Heart right ventricle (tissue), 16 donors: ENCODE measurements at regions not wholly inside any gene's neighbourhood (a gene's known extent, or its start where the extent isn't known, plus 50 kb on each side); places are given as distances from the start of the nearest gene placed in this dataset.
"Not testable (repeated sequence)": the region's sequence is repeated elsewhere in the genome, so short reads cannot be mapped to it uniquely, and the experiment has no call there.

ENCODE experiments used
- ATAC-seq, 8 donors: fragments of 200-7000 bp; cut with Tn5 transposase; one replicate each; pipeline ENCODE4 v1.9.1; 2020; ENCODE audit warnings: mild to moderate bottlenecking in 8 of 8, moderate library complexity in 8 of 8, moderate number of reproducible peaks in 1 of 8
- DNase-seq, 2 donors: peaks; one replicate each; pipeline ENCODE4 v3.0.0-alpha.2; 2020
- H3K27ac ChIP-seq, 10 donors: fragments of 200-600 bp; sonication (generic) in 2 of 10; one replicate each; pipeline versions ENCODE4 v1.5.0 to v1.8.0; 2020 to 2022; ENCODE audit warnings: mild to moderate bottlenecking in 3 of 10
- H3K27me3 ChIP-seq, 7 donors: fragments of 200-600 bp; one replicate each; pipeline ENCODE4 v1.8.0; 2021 to 2022; ENCODE audit warnings: mild to moderate bottlenecking in 2 of 7
- H3K36me3 ChIP-seq, 9 donors: fragments of 200-600 bp; sonication (generic) in 1 of 9; one replicate each; pipeline versions ENCODE4 v1.5.0 to v1.8.0; 2020 to 2022; ENCODE audit warnings: mild to moderate bottlenecking in 2 of 9
- H3K4me1 ChIP-seq, 9 donors: fragments of 200-600 bp; sonication (generic) in 1 of 9; one replicate each; pipeline versions ENCODE4 v1.5.0 to v1.8.0; 2020 to 2022; ENCODE audit warnings: mild to moderate bottlenecking in 4 of 9
- H3K4me3 ChIP-seq, 10 donors: fragments of 200-600 bp; sonication (generic) in 2 of 10; one replicate each; pipeline versions ENCODE4 v1.5.0 to v1.8.0; 2020 to 2022; ENCODE audit warnings: mild to moderate bottlenecking in 7 of 10, moderate library complexity in 2 of 10
- H3K9me3 ChIP-seq, 11 donors: fragments of 200-600 bp in 10 of 11; sonication (generic) in 2 of 11; one replicate each; pipeline versions ENCODE4 v1.5.0 to v1.8.0; 2013 to 2022; ENCODE audit warnings: mild to moderate bottlenecking in 2 of 11, control low read depth in 1 of 11, moderate library complexity in 1 of 11
- CTCF ChIP-seq, 9 donors: fragments of 200-600 bp; sonication (generic) in 2 of 9; IDR thresholded peaks; one replicate each; pipeline versions ENCODE4 v1.5.0 to v1.8.0; 2021 to 2022; ENCODE audit warnings: antibody characterized with exemption in 9 of 9, mild to moderate bottlenecking in 5 of 9, moderate library complexity in 1 of 9
- WGBS, 2 donors: extraction: QIAGEN DNeasy Blood & Tissue Kit; methylation state at CpG; one replicate each; pipeline ENCODE4 v1.1.7; 2013; ENCODE audit warnings: inconsistent platforms in 1 of 2; 5-methylcytosine and 5-hydroxymethylcytosine counted together
- intact Hi-C, 10 donors: fragments of 100-400 bp; cut with DNase I; formaldehyde crosslinking; loops; one replicate each; pipeline versions ENCODE4 v1.11.1 to v1.14.2; 2022
- donor health status: Arrhythmogenic right ventricular cardiomyopathy.
- donor health status: ischemic (EF 13 %, LVEDD 7.1; RV severe dilation, severe dysfunction).
- donor health status: healthy with polysubstance abuse.
- donor health status: DM: no; HTN: yes; CAD: no.
- donor health status: DM: no; HTN: no; CAD: no.
- donor health status: ischemic (EF 25% LVEDD 6.9; RV normal size, moderate dysfunction).
- donor health status: ischemic (EF 25% LVEDD 5.7; RV mildly dilated, moderate dysfunction).
- donor health status: healthy.
- donor health status: DM: yes; HTN: yes; CAD: no.
- donor health status: Ischemic cardiomyopathy.
- donor health status: ischemic (EF 35%, LVEDD 5.7; RV mildly dilated, moderate dysfunction).
- donor health status: nonischemic (EF 11% LVEDD 7.7; RV severe dilation, severe dysfunction).
- donor health status: DM: yes; HTN: yes; CAD: no.
- donor health status: PGD.
- donor health status: ischemic (EF 29% LVEDD 5.4; RV normal size, mild dysfunction).
- donor health status: nonischemic (EF 23%, LVEDD 6.1; RV moderate dilation, normal function).

- Histone ChIP-seq H3K4me1 (no peaks in the 10 kb centered on the region), H3K4me3 (no peak overlapping the region), H3K9me3 (no peaks in the 10 kb centered on the region), H3K27me3 (peaks cover 0 to 10% (median 0%) of the 10 kb centered on the region in 7 donors), H3K27ac (no peak overlapping the region), H3K36me3 (no peaks in the 10 kb centered on the region)
- DNase-seq (no peak), ATAC-seq (no peak)
- intact Hi-C loops, result no loop called here
- no peak for TF ChIP-seq CTCF (IDR thresholded peaks at IDR 0.05)
- WGBS, 2 donors, result 77 to 79% methylated on average over 3 of the region's 3 CpGs
Measured at GRCh38 chr2:118750959-118751565, 96.4 kb downstream of the EN1 start.

GRCh38 chr2:118748245-118748885, 99.1 kb downstream of the EN1 start:
- Histone ChIP-seq H3K9me3 (peaks cover 0 to 22% (median 3%) of the 10 kb centered on the region in 11 donors), H3K27me3 (peaks cover 0 to 7% (median 0%) of the 10 kb centered on the region in 7 donors), H3K27ac (no peak overlapping the region), H3K36me3 (no peaks in the 10 kb centered on the region), H3K4me3 (no peak overlapping the region), H3K4me1 (no peaks in the 10 kb centered on the region)
- no peak for TF ChIP-seq CTCF (IDR thresholded peaks at IDR 0.05)
- intact Hi-C loops, result no loop called here
- WGBS, 2 donors, result 68 to 70% methylated on average over 3 of the region's 3 CpGs
- no peak for ATAC-seq
- DNase-seq, result no peak

DNA sequence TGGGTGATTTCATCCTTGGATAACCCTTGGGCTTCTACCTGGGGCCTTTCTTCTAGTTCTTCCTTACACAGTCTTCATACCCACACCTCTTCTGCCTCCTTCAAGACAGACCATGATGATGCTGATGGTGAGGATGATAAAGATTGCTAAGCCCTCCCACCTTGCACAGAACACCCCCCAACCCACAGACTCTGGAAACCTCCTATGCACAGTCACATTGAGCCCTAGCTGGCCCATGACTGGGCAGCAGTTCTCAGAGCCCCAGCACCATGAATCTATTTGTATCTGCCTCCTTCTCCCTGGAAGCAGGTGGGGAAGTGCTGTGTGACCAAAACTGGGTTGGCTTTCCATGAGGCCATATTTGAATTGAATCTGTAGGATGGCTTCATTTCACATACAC, 99.8 kb downstream of the EN1 start:
- intact Hi-C loops, result no loop called here
- Histone ChIP-seq H3K27ac (no peak overlapping the region), H3K4me3 (no peak overlapping the region), H3K4me1 (no peaks in the 10 kb centered on the region), H3K27me3 (peaks cover 0 to 2% (median 0%) of the 10 kb centered on the region in 7 donors), H3K36me3 (no peaks in the 10 kb centered on the region), H3K9me3 (peaks cover 0 to 22% (median 3%) of the 10 kb centered on the region in 11 donors)
- DNase-seq (no peak), ATAC-seq (no peak)
- no peak for TF ChIP-seq CTCF (IDR thresholded peaks at IDR 0.05)

DNA sequence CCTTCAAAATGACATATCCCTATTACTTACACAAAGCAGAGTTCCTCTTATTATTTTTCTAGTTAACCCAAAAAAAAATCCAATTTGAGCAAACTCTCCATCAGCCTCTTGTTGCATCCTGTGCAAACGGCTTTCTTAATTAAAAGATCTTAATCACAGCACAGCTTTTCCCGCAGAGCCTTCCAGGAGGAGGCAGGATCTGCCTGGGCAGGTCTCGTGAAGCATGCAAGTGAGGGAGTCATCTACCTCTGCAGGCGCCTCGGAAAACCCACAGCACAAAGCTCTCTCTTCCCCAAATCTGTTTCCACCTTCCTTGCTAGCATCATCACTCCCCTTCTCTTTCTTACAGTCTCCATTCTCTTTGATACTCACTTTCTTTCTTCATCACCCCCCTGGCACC, 100.4 kb downstream of the EN1 start:
- no peak for DNase-seq
- ATAC-seq, result no peak
- Histone ChIP-seq H3K9me3 (peaks cover 0 to 22% (median 3%) of the 10 kb centered on the region in 11 donors), H3K27me3 (peaks cover 0 to under 1% (median 0%) of the 10 kb centered on the region in 7 donors), H3K36me3 (no peaks in the 10 kb centered on the region), H3K4me1 (no peaks in the 10 kb centered on the region), H3K4me3 (no peak overlapping the region), H3K27ac (no peak overlapping the region)
- WGBS, 2 donors, result 69 to 75% methylated on average over 5 of the region's 5 CpGs
- TF ChIP-seq CTCF (IDR thresholded peaks at IDR 0.05), result no peak
- intact Hi-C loops, result no loop called here

- peaks cover 0 to 22% (median 3%) of the 10 kb centered on the region in 11 donors for H3K9me3 ChIP-seq
- 69 to 74% methylated on average over 3 of the region's 3 CpGs for WGBS, 2 donors
- ATAC-seq, H3K27ac ChIP-seq, DNase-seq, intact Hi-C loops, H3K36me3 ChIP-seq, H3K4me1 ChIP-seq, H3K4me3 ChIP-seq: not testable (repeated sequence)
- peaks cover 0 to 11% (median 0%) of the 10 kb centered on the region in 7 donors for H3K27me3 ChIP-seq
Measured at GRCh38 chr2:118744682-118745181, 102.7 kb downstream of the EN1 start.
